HEK293 (cell line): ENCODE measurements at regions not wholly inside any gene's neighbourhood (a gene's known extent, or its start where the extent isn't known, plus 50 kb on each side); places are given as distances from the start of the nearest gene placed in this dataset.

Source experiments
- FEZF1 ChIP-seq: fragments of 450-650 bp; formaldehyde crosslinking; IDR thresholded peaks from 2 replicates; pipeline ENCODE4 v1.5.1; 2016; ENCODE audit warnings: missing biosample characterization, missing genetic modification characterization
- TRIM28 ChIP-seq: IDR thresholded peaks from 2 replicates; pipeline ENCODE4 v1.6.1; 2011; ENCODE audit warnings: low read length, control low read depth, borderline replicate concordance
- ZNF362 ChIP-seq: fragments of 450-650 bp; formaldehyde crosslinking; IDR thresholded peaks from 2 replicates; pipeline ENCODE4 v1.5.1; 2016; ENCODE audit warnings: missing biosample characterization, missing genetic modification characterization

GRCh38 chr4:38489011-38489861, 174.8 kb upstream of the KLF3 start:
- TF ChIP-seq FEZF1 (tag by site-specific recombination) (no peak), ZNF362 (tag by site-specific recombination) (no peak), TRIM28 (no peak)
